Karpas-422 (cell line): ENCODE measurements at regions not wholly inside any gene's neighbourhood (a gene's known extent, or its start where the extent isn't known, plus 50 kb on each side); places are given as distances from the start of the nearest gene placed in this dataset.

Source experiments
- DNase-seq: peaks from one replicate; pipeline ENCODE4 v3.0.0-alpha.2; 2015
- H2AFZ ChIP-seq: fragments of 200-600 bp; sonication (generic); 2 replicates; pipeline ENCODE4 v1.6.1; 2014; ENCODE audit warnings: antibody characterized with exemption, low read length, mixed read lengths
- H3K27ac ChIP-seq: fragments of 200-600 bp; sonication (generic); 2 replicates; pipeline ENCODE4 v1.5.1; 2014; ENCODE audit warnings: mild to moderate bottlenecking, low read length, moderate library complexity
- H3K27me3 ChIP-seq: fragments of 200-600 bp; sonication (generic); 2 replicates; pipeline ENCODE4 v1.6.1; 2014; ENCODE audit warnings: low read length, mixed read lengths
- H3K36me3 ChIP-seq: fragments of 200-600 bp; sonication (generic); 2 replicates; pipeline ENCODE4 v1.6.1; 2014; ENCODE audit warnings: low read length, mixed read lengths; ENCODE audit not compliant: insufficient read depth
- H3K4me1 ChIP-seq: fragments of 200-600 bp; sonication (generic); 2 replicates; pipeline ENCODE4 v1.6.1; 2014; ENCODE audit warnings: mild to moderate bottlenecking, low read length, mixed read lengths
- H3K4me2 ChIP-seq: fragments of 200-600 bp; sonication (generic); 2 replicates; pipeline ENCODE4 v1.6.1; 2014; ENCODE audit warnings: low read length, low read depth, mild to moderate bottlenecking; ENCODE audit not compliant: poor library complexity, severe bottlenecking
- H3K4me3 ChIP-seq: fragments of 200-600 bp; sonication (generic); 2 replicates; pipeline ENCODE4 v1.5.1; 2014; ENCODE audit warnings: mild to moderate bottlenecking, antibody characterized with exemption, low read length, mixed read lengths
- H3K79me2 ChIP-seq: fragments of 200-600 bp; sonication (generic); 2 replicates; pipeline ENCODE4 v1.6.1; 2014; ENCODE audit warnings: mild to moderate bottlenecking, low read length, mixed read lengths
- H3K9ac ChIP-seq: fragments of 200-600 bp; sonication (generic); 2 replicates; pipeline ENCODE4 v1.6.0; 2014; ENCODE audit warnings: low read length
- H3K9me2 ChIP-seq: fragments of 200-600 bp; sonication (generic), shearing (Covaris generic); replicated peaks from 2 replicates; pipeline ENCODE4 v1.6.0; 2014; ENCODE audit warnings: mild to moderate bottlenecking, low read length, moderate library complexity; ENCODE audit not compliant: insufficient read depth
- H3K9me3 ChIP-seq: fragments of 300-700, 200-600 bp; sonication (generic); 2 replicates; pipeline ENCODE4 v1.6.1; 2014; ENCODE audit warnings: low read length, mixed read lengths
- H4K20me1 ChIP-seq: fragments of 200-600 bp; sonication (generic); 2 replicates; pipeline ENCODE4 v1.6.1; 2014; ENCODE audit warnings: mild to moderate bottlenecking, antibody characterized with exemption, low read length, low read depth; ENCODE audit not compliant: insufficient read depth

DNA sequence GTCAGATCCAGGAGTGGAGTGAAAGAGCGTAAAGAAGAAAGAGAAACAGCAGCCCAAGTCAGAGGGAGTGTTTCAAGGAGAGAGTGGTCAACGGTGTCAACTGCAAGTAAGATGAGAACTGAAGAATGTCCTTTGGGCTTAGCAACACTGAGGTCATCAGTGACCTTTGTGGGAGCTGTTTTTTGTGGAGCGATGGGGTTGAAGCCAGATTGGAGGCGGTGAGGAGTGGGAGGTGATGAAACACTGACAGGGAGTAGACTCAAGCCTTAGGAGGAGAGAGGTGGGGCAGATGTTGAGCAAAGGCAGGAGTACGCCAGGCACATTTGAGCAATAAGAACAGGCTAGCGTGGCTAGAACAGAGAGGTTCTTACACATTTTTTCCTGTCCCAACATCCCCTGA is 103.7 kb upstream of the GNAO1 start:
- no peaks in the 10 kb centered on the region for H4K20me1 ChIP-seq
- DNase-seq = no peak
- H3K27ac ChIP-seq = no peak overlapping the region
- H3K4me3 ChIP-seq = no peak overlapping the region
- no peaks in the 10 kb centered on the region for H3K9me3 ChIP-seq
- H3K79me2 ChIP-seq = no peaks in the 10 kb centered on the region
- H3K36me3 ChIP-seq = no peaks in the 10 kb centered on the region
- no peaks in the 10 kb centered on the region for H3K27me3 ChIP-seq
- no peaks in the 10 kb centered on the region for H3K9me2 ChIP-seq
- no peak overlapping the region for H2AFZ ChIP-seq
- no peak overlapping the region for H3K4me2 ChIP-seq
- H3K9ac ChIP-seq = no peak overlapping the region
- H3K4me1 ChIP-seq = peaks cover 14% of the 10 kb centered on the region

DNA sequence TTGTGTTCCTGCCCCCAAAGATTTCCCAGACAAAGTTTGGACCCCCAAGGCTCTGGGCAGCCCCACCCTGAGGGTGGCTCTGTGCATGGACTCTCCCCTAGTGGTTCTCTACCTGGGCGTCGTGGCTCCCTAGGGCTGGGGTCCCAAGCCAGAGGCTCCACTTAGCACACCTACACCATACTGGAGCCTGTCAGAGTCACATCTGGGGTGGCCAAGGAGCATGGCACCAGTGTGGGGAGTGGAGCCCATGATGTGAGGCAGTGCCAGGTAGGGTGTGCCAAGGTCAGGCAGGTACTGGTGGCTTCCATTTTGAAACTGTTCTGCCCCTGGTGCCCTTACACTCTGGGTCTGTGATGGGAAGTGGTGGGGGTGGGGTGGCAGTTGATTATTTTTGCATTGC is 109.9 kb upstream of the GNAO1 start:
- Histone ChIP-seq H3K4me1 (no peaks in the 10 kb centered on the region), H3K9ac (no peak overlapping the region), H3K36me3 (no peaks in the 10 kb centered on the region), H3K4me3 (no peak overlapping the region), H3K79me2 (no peaks in the 10 kb centered on the region), H3K27ac (no peak overlapping the region), H3K9me2 (no peaks in the 10 kb centered on the region), H3K9me3 (no peaks in the 10 kb centered on the region), H3K27me3 (no peaks in the 10 kb centered on the region), H2AFZ (no peak overlapping the region), H3K4me2 (no peak overlapping the region), H4K20me1 (no peaks in the 10 kb centered on the region)
- no peak for DNase-seq

DNA sequence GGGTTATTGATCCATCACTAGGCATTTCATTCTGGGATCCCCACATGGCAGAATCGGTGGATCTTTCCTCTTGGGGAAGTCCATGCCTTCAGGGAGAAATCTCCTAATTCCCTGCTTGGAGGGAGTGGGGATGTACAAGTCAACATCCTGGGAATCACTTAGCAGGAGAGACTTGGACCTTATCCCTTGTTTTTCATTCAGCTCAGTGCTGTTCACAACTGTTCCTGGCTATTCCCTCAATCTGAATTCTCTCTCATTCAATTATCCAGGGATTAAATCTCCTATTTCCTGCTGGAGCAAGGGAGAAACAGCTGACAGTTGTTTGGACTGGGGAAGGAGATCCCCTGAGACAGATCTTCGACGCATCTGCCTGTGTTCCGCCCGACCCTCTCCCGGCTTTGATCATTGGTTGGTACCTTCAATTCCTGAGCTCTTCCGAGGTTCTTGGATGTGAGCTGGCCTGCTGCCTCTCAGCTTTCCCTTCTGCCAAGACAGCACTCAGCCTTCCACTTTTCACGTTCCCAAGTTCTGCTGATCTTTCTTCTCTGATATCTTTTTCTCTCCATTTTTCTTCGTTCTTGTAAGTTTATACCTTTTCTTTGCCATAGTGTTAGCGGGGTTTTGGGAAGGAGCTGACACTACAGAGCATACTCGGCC is 115.4 kb upstream of the GNAO1 start:
- no peak for DNase-seq
- Histone ChIP-seq H3K9me2 (no peaks in the 10 kb centered on the region), H4K20me1 (no peaks in the 10 kb centered on the region), H2AFZ (no peak overlapping the region), H3K9ac (no peak overlapping the region), H3K9me3 (no peaks in the 10 kb centered on the region), H3K4me3 (no peak overlapping the region), H3K36me3 (no peaks in the 10 kb centered on the region), H3K27ac (no peak overlapping the region), H3K4me1 (no peaks in the 10 kb centered on the region), H3K4me2 (no peak overlapping the region), H3K27me3 (no peaks in the 10 kb centered on the region), H3K79me2 (no peaks in the 10 kb centered on the region)

DNA sequence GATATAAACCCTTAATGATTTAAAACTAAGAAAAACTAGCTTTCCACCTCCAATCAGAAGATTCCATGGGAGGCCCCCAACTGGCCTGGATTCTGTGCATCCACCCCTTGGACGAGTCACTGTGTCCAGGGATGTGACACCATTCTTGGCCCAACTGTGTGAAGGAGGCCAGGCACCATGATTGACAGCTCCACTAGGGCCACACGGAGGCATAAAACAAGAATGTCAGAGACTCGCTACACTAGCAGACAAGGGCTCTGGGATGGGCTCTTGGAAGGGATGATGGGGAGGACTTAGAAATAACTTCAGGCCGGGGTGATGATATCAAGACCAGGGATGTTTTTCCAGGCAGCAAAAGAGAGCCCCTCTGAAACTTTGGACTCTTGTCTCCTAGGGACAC is 117.8 kb upstream of the GNAO1 start:
- no peak overlapping the region for H3K4me3 ChIP-seq

DNA sequence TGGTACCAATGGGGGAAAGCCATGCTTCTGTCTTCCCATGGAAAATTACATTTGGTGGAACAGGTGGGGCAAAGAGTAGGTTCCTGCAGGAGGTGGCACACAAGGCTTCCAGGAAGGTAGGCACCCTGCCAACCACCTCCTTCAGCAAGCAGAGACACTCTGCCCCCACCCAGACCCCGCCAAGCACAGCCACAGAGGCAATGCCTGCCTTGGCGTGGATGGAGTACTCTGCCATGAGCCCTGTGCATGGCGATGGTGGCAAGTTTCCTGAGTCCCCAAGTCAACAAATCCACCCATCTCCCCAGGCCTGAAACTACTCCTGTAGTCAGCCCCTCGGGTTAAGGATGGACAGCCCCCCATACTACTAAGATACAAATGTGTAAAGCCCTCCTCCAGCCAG is 119.2 kb upstream of the GNAO1 start:
- DNase-seq = no peak
- H3K9me3 ChIP-seq = no peaks in the 10 kb centered on the region
- H3K4me2 ChIP-seq = no peak overlapping the region
- H3K27me3 ChIP-seq = no peaks in the 10 kb centered on the region
- H3K27ac ChIP-seq = no peak overlapping the region
- no peaks in the 10 kb centered on the region for H4K20me1 ChIP-seq
- no peak overlapping the region for H2AFZ ChIP-seq
- no peaks in the 10 kb centered on the region for H3K36me3 ChIP-seq
- H3K79me2 ChIP-seq = no peaks in the 10 kb centered on the region
- H3K9me2 ChIP-seq = no peaks in the 10 kb centered on the region
- H3K4me3 ChIP-seq = no peak overlapping the region
- H3K9ac ChIP-seq = no peak overlapping the region
- no peaks in the 10 kb centered on the region for H3K4me1 ChIP-seq

More for the DNA sequence above, 117.8 kb upstream of the GNAO1 start:
- Histone ChIP-seq H3K9me2 (no peaks in the 10 kb centered on the region), H3K4me1 (no peaks in the 10 kb centered on the region), H3K27me3 (no peaks in the 10 kb centered on the region), H3K4me2 (no peak overlapping the region), H3K9ac (no peak overlapping the region), H2AFZ (no peak overlapping the region), H3K36me3 (no peaks in the 10 kb centered on the region), H3K27ac (no peak overlapping the region), H4K20me1 (no peaks in the 10 kb centered on the region), H3K79me2 (no peaks in the 10 kb centered on the region), H3K9me3 (no peaks in the 10 kb centered on the region)
- DNase-seq = no peak

DNA sequence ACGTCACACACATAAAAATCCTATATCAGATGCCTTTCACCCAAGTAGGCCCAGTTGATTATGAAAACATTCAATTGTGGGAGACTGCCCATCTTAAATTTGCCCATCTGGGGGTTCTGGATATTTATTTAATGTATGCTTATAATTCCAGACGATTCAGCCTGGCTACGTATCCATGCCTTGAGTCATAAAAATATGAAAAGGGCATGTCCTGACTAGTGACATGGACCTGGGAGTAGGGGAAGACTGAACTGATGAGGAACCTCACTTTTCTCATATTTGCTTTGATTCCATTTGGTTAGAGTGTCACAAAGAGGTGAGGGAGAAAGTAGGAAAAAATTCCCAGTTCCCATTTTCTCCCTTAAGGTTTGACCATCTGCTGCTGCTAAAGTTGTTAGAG is 122.5 kb upstream of the GNAO1 start:
- Histone ChIP-seq H3K79me2 (no peaks in the 10 kb centered on the region), H3K9me2 (no peaks in the 10 kb centered on the region), H3K36me3 (no peaks in the 10 kb centered on the region), H3K9me3 (no peaks in the 10 kb centered on the region), H4K20me1 (no peaks in the 10 kb centered on the region), H3K27ac (no peak overlapping the region), H3K27me3 (no peaks in the 10 kb centered on the region), H3K4me2 (no peak overlapping the region), H3K4me1 (no peaks in the 10 kb centered on the region), H3K9ac (no peak overlapping the region), H3K4me3 (no peak overlapping the region), H2AFZ (no peak overlapping the region)
- no peak for DNase-seq

DNA sequence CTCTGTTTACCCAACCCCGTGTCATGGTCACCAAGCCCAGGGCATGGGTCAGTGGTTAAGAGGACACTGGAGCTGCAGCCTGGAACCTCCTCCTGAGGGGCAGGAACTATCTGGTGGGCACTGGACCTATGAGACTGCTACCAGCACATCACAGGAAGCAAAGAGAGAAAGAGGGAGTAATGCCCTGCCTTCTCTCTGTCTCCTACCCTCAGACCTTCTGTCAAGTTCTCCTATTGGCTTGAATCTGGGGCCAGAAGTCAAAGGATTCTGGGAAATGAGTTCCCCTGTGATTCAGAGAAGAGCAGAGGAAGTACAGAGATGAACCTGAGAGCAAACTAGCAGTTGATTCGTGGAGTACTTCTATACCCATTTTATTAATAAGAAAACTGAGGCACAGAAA is 123.0 kb upstream of the GNAO1 start:
- no peak overlapping the region for H2AFZ ChIP-seq
- H3K4me2 ChIP-seq = no peak overlapping the region
- H3K9ac ChIP-seq = no peak overlapping the region
- H3K27me3 ChIP-seq = no peaks in the 10 kb centered on the region
- no peak for DNase-seq
- H3K9me3 ChIP-seq = no peaks in the 10 kb centered on the region
- H4K20me1 ChIP-seq = no peaks in the 10 kb centered on the region
- H3K4me1 ChIP-seq = no peaks in the 10 kb centered on the region
- H3K27ac ChIP-seq = no peak overlapping the region
- no peak overlapping the region for H3K4me3 ChIP-seq
- H3K9me2 ChIP-seq = no peaks in the 10 kb centered on the region
- H3K79me2 ChIP-seq = no peaks in the 10 kb centered on the region
- H3K36me3 ChIP-seq = no peaks in the 10 kb centered on the region

DNA sequence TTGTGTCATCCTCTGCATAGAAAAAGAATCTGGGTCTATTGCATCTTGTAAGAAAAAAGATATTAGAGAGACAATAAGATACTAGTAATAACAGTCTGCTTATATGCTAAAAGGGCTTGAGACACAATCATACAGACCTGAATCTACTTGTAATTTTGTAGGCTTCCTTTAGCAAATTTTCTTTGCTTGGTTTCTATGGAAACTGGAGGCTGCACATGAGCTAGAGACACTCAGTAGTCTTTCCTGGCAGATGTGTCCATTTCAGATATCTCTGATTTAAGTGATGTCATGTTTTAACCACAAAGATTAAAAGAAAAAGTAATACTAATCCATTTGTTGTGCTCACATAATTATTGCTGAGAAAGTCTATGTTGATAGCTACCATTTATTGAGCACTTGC is 123.9 kb upstream of the GNAO1 start:
- Histone ChIP-seq H4K20me1 (no peaks in the 10 kb centered on the region), H3K79me2 (no peaks in the 10 kb centered on the region), H3K9me3 (no peaks in the 10 kb centered on the region), H3K9me2 (no peaks in the 10 kb centered on the region), H3K27ac (no peak overlapping the region), H3K4me3 (no peak overlapping the region), H2AFZ (no peak overlapping the region), H3K4me1 (no peaks in the 10 kb centered on the region), H3K27me3 (no peaks in the 10 kb centered on the region), H3K9ac (no peak overlapping the region), H3K4me2 (no peak overlapping the region), H3K36me3 (no peaks in the 10 kb centered on the region)
- no peak for DNase-seq

DNA sequence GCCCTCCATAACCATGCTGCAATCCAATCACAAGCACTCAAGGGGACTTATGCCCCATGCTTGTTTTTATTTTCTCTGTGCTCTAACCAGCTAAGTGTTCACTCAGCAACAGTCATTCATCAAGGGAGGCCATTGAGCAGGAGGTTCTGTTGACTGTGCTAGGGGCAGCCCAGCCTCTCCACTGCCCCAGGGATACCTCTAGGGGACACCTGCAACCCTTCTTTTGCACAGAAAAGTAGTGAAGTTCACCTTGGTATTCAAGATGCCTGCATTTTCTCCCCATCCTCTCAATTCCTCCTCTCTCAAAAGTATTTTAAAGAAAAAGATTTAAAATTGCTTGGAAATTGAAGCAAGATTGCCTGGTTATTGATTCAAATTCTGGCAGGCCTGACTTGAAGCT is 124.7 kb upstream of the GNAO1 start:
- Histone ChIP-seq H2AFZ (no peak overlapping the region), H3K79me2 (no peaks in the 10 kb centered on the region), H3K9ac (no peak overlapping the region), H3K9me3 (no peaks in the 10 kb centered on the region), H3K27ac (no peak overlapping the region), H3K4me2 (no peak overlapping the region), H3K4me3 (no peak overlapping the region), H3K4me1 (no peaks in the 10 kb centered on the region), H3K36me3 (no peaks in the 10 kb centered on the region), H3K27me3 (no peaks in the 10 kb centered on the region), H4K20me1 (no peaks in the 10 kb centered on the region), H3K9me2 (no peaks in the 10 kb centered on the region)
- DNase-seq = no peak
